ENCODE measurements at regions not wholly inside any gene's neighbourhood (a gene's known extent, or its start where the extent isn't known, plus 50 kb on each side); places are given as distances from the start of the nearest gene placed in this dataset.

GRCh38 chr5:67896311-67896929, 319.1 kb upstream of the PIK3R1 start:
- TF ChIP-seq CTCF (conservative IDR thresholded peaks at IDR 0.05) (no peak), EZH2 (IDR thresholded peaks at IDR 0.05; ENCODE audit: low read depth) (no peak)
